Lower leg skin (tissue), 4 donors: ENCODE measurements at regions not wholly inside any gene's neighbourhood (a gene's known extent, or its start where the extent isn't known, plus 50 kb on each side); places are given as distances from the start of the nearest gene placed in this dataset.

Source experiments
- DNase-seq, 2 donors: peaks; one replicate each; pipeline ENCODE4 v3.0.0-alpha.2; 2019; ENCODE audit warnings: low spot score in 2 of 2
- H3K4me3 ChIP-seq: fragments of 200-600 bp; sonication (generic); 2 replicates; pipeline ENCODE4 v1.5.1; 2017; ENCODE audit warnings: mild to moderate bottlenecking, low read depth; ENCODE audit not compliant: poor library complexity, severe bottlenecking
- CTCF ChIP-seq, 3 donors: fragments of 450-650 bp; IDR thresholded peaks; one replicate each; pipeline ENCODE4 v1.5.1; 2016; ENCODE audit warnings: antibody characterized with exemption in 3 of 3, mild to moderate bottlenecking in 3 of 3, moderate library complexity in 2 of 3
- POLR2A ChIP-seq, 2 donors: fragments of 450-650 bp; IDR thresholded peaks; one replicate each; pipeline ENCODE4 v1.6.1; 2016 to 2017; ENCODE audit warnings: antibody characterized with exemption in 2 of 2, mild to moderate bottlenecking in 1 of 2, moderate library complexity in 1 of 2
- WGBS, 2 donors: methylation state at CpG; one replicate each; pipeline ENCODE4 v1.1.5; 2018; 5-methylcytosine and 5-hydroxymethylcytosine counted together
- intact Hi-C: fragments of 100-400 bp; cut with DNase I; formaldehyde crosslinking; loops from one replicate; pipeline ENCODE4 v1.15.0; 2023; ENCODE audit warnings: low total_unique reads

GRCh38 chr12:92464911-92465310, 237.9 kb upstream of the PLEKHG7 start:
- intact Hi-C loops: no loop called here
- TF ChIP-seq CTCF (IDR thresholded peaks at IDR 0.05) (no peak), POLR2A (IDR thresholded peaks at IDR 0.05) (no peak)
- H3K4me3 ChIP-seq: no peak overlapping the region
- DNase-seq: no peak
- 53 to 58% methylated on average over 3 of the region's 3 CpGs for WGBS, 2 donors

GRCh38 chr12:92463171-92463570, 239.6 kb upstream of the PLEKHG7 start:
- WGBS, 2 donors: 88 to 91% methylated on average over 2 of the region's 2 CpGs
- no peak overlapping the region for H3K4me3 ChIP-seq
- DNase-seq: no peak
- TF ChIP-seq POLR2A (IDR thresholded peaks at IDR 0.05): no peak
- no peak for TF ChIP-seq CTCF (IDR thresholded peaks at IDR 0.05)
- intact Hi-C loops: no loop called here

- TF ChIP-seq CTCF (IDR thresholded peaks at IDR 0.05) (no peak), POLR2A (IDR thresholded peaks at IDR 0.05) (no peak)
- intact Hi-C loops: no loop called here
- no peak for DNase-seq
- 84 to 87% methylated on average over 1 of the region's 1 CpG for WGBS, 2 donors
- no peak overlapping the region for H3K4me3 ChIP-seq
These were observed 240.3 kb upstream of the PLEKHG7 start for GRCh38 chr12:92462527-92462926.

- intact Hi-C loops: no loop called here
- H3K4me3 ChIP-seq: no peak overlapping the region
- DNase-seq: no peak
- WGBS, 2 donors: 72 to 82% methylated on average over 3 of the region's 3 CpGs
- TF ChIP-seq POLR2A (IDR thresholded peaks at IDR 0.05): no peak
- TF ChIP-seq CTCF (IDR thresholded peaks at IDR 0.05): no peak
These were observed 240.7 kb upstream of the PLEKHG7 start for GRCh38 chr12:92462049-92462448.

GRCh38 chr12:92459850-92460249, 242.9 kb upstream of the PLEKHG7 start:
- TF ChIP-seq POLR2A (IDR thresholded peaks at IDR 0.05) (no peak), CTCF (IDR thresholded peaks at IDR 0.05) (no peak)
- DNase-seq: no peak
- no peak overlapping the region for H3K4me3 ChIP-seq
- intact Hi-C loops: no loop called here

GRCh38 chr12:92458996-92459395, 243.8 kb upstream of the PLEKHG7 start:
- intact Hi-C loops: no loop called here

More at GRCh38 chr12:92458996-92459395, 243.8 kb upstream of the PLEKHG7 start:
- 97 to 100% methylated on average over 4 of the region's 4 CpGs for WGBS, 2 donors
- H3K4me3 ChIP-seq: no peak overlapping the region
- DNase-seq: no peak
- TF ChIP-seq POLR2A (IDR thresholded peaks at IDR 0.05): no peak
- no peak for TF ChIP-seq CTCF (IDR thresholded peaks at IDR 0.05)
